Body of pancreas (tissue), 4 donors: ENCODE measurements at regions not wholly inside any gene's neighbourhood (a gene's known extent, or its start where the extent isn't known, plus 50 kb on each side); places are given as distances from the start of the nearest gene placed in this dataset.

Source experiments
- POLR2A ChIP-seq, 3 donors: fragments of 450-650 bp; IDR thresholded peaks; one replicate each; pipeline ENCODE4 v1.6.1; 2016; ENCODE audit warnings: antibody characterized with exemption in 3 of 3, mild to moderate bottlenecking in 2 of 3
- TF ChIP-seq, protein P1 (sequence below), 7 experiments: fragments of 450-650 bp in 4 of 7; fragments of 200-600 bp in 3 of 7; sonication (generic) in 3 of 7; IDR thresholded peaks; one replicate each; pipeline ENCODE4 v1.5.1; 2016 to 2019; ENCODE audit warnings: antibody characterized with exemption in 7 of 7

DNA sequence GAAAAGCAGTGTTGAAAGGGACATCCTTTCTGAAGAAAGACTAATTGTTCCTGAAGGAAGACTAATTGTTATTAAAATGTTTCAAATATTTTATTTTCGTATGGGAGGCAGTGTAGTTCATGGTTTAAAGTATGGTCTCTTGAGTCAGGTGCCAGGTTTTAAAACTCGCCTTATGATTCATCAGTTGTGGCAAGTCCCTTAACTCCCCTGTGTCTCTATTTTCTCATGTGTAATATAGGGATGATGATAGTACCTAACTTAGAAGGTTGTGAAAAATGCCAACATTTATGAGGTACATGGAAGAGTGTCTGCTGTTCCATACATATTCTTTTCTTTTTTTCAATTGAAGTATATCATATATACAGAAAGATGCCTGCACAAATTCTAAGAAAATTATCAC lies 414.2 kb upstream of the DIPK2B start:
- TF ChIP-seq, protein P1, sequence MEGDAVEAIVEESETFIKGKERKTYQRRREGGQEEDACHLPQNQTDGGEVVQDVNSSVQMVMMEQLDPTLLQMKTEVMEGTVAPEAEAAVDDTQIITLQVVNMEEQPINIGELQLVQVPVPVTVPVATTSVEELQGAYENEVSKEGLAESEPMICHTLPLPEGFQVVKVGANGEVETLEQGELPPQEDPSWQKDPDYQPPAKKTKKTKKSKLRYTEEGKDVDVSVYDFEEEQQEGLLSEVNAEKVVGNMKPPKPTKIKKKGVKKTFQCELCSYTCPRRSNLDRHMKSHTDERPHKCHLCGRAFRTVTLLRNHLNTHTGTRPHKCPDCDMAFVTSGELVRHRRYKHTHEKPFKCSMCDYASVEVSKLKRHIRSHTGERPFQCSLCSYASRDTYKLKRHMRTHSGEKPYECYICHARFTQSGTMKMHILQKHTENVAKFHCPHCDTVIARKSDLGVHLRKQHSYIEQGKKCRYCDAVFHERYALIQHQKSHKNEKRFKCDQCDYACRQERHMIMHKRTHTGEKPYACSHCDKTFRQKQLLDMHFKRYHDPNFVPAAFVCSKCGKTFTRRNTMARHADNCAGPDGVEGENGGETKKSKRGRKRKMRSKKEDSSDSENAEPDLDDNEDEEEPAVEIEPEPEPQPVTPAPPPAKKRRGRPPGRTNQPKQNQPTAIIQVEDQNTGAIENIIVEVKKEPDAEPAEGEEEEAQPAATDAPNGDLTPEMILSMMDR (IDR thresholded peaks at IDR 0.05) = no peak
- TF ChIP-seq POLR2A (IDR thresholded peaks at IDR 0.05) = no peak
